ENCODE measurements at regions not wholly inside any gene's neighbourhood (a gene's known extent, or its start where the extent isn't known, plus 50 kb on each side); places are given as distances from the start of the nearest gene placed in this dataset.

GRCh38 chr22:48703265-48703941, 1124.3 kb downstream of the BRD1 start:
- no peak for TF ChIP-seq CTCF (IDR thresholded peaks at IDR 0.05)
- no peak for TF ChIP-seq POLR2A (IDR thresholded peaks at IDR 0.05)

Data from heart left ventricle (tissue), 13 donors.